ENCODE measurements at regions not wholly inside any gene's neighbourhood (a gene's known extent, or its start where the extent isn't known, plus 50 kb on each side); places are given as distances from the start of the nearest gene placed in this dataset.

DNA sequence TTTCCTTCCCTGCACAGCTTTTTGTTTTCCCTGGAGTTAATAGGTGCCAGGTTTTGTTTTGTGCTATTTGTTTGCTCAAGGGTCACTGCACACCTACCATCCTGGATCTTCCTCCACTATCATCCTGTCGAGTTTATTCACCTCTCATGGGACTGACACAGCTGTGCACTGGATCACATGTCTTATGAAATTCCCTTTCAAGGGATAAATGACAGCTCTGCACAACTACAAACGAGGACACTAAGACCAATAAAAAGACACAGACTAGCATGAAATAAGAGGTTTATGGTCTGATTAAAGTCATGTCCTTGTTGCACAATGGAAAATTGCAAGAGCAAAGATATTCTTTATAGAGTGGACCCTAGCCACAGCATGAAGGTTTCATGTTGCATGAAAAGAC lies 76.7 kb upstream of the SFMBT2 start:
- TF ChIP-seq EZH2 (IDR thresholded peaks at IDR 0.05; ENCODE audit: insufficient read depth, poor library complexity, severe bottlenecking) (no peak), EZH2phosphoT487 (IDR thresholded peaks at IDR 0.05; ENCODE audit: insufficient read depth, low read depth) (no peak)
